HEK293 (cell line): ENCODE measurements at regions not wholly inside any gene's neighbourhood (a gene's known extent, or its start where the extent isn't known, plus 50 kb on each side); places are given as distances from the start of the nearest gene placed in this dataset.

ENCODE experiments used
- CTCF ChIA-PET: fragments of 350-600 bp; formaldehyde crosslinking; extraction: SDS; loops from one replicate; lab custom pipeline; 2021; ENCODE audit warnings: antibody characterized with exemption; lab: Yijun Ruan, JAX
- POLR2A ChIA-PET: fragments of 300-600 bp; formaldehyde crosslinking; extraction: SDS; loops from one replicate; lab custom pipeline; 2020; ENCODE audit warnings: antibody characterized with exemption, inconsistent platforms; lab: Yijun Ruan, JAX
- H3K27ac ChIP-seq: fragments of 200-500 bp; sonication (Bioruptor generic); 2 replicates; pipeline ENCODE4 v1.5.1; 2014; ENCODE audit warnings: low read depth, low read length, control low read depth, inconsistent platforms; ENCODE audit errors: extremely low read depth
- H3K36me3 ChIP-seq, 2 experiments: fragments of 200-500 bp in 1 of 2; sonication (Bioruptor generic) in 1 of 2; 1 replicate in 1 of 2; 2 replicates in 1 of 2; pipeline ENCODE4 v1.5.1; 2014 to 2017; ENCODE audit warnings: inconsistent platforms in 2 of 2, low read length in 2 of 2; ENCODE audit not compliant: control insufficient read depth in 2 of 2, insufficient read depth in 1 of 2
- H3K4me1 ChIP-seq: fragments of 200-500 bp; sonication (Bioruptor generic); 2 replicates; pipeline ENCODE4 v1.5.1; 2014; ENCODE audit warnings: mild to moderate bottlenecking, low read length, inconsistent platforms; ENCODE audit not compliant: control insufficient read depth, insufficient read depth
- H3K4me3 ChIP-seq: 2 replicates; pipeline ENCODE4 v1.5.1; 2011; ENCODE audit warnings: low read depth, mild to moderate bottlenecking, control low read depth, low read length, moderate library complexity
- H3K9me3 ChIP-seq: fragments of 200-500 bp; sonication (Bioruptor generic); 2 replicates; pipeline ENCODE4 v1.5.1; 2014; ENCODE audit warnings: low read depth, low read length, inconsistent platforms; ENCODE audit not compliant: control insufficient read depth, insufficient read depth
- AEBP2 ChIP-seq: fragments of 450-650 bp; formaldehyde crosslinking; IDR thresholded peaks from 2 replicates; pipeline ENCODE4 v1.5.1; 2016; ENCODE audit warnings: missing biosample characterization, missing genetic modification characterization, borderline replicate concordance
- FEZF1 ChIP-seq: fragments of 450-650 bp; formaldehyde crosslinking; IDR thresholded peaks from 2 replicates; pipeline ENCODE4 v1.5.1; 2016; ENCODE audit warnings: missing biosample characterization, missing genetic modification characterization
- GLI4 ChIP-seq: fragments of 450-650 bp; formaldehyde crosslinking; IDR thresholded peaks from 2 replicates; pipeline ENCODE4 v1.5.1; 2016; ENCODE audit warnings: missing biosample characterization, missing genetic modification characterization
- IKZF3 ChIP-seq: fragments of 450-650 bp; IDR thresholded peaks from 2 replicates; pipeline ENCODE4 v1.5.0; 2018; ENCODE audit warnings: missing biosample characterization, mild to moderate bottlenecking, missing genetic modification characterization, moderate library complexity
- INSM2 ChIP-seq: fragments of 450-650 bp; formaldehyde crosslinking; IDR thresholded peaks from 2 replicates; pipeline ENCODE4 v1.5.1; 2016; ENCODE audit warnings: missing biosample characterization, missing genetic modification characterization
- KLF1 ChIP-seq: fragments of 450-650 bp; formaldehyde crosslinking; IDR thresholded peaks from 2 replicates; pipeline ENCODE4 v1.5.1; 2016; ENCODE audit warnings: missing biosample characterization, missing genetic modification characterization
- KLF10 ChIP-seq: fragments of 450-650 bp; IDR thresholded peaks from 2 replicates; pipeline ENCODE4 v1.5.1; 2018; ENCODE audit warnings: missing biosample characterization, mild to moderate bottlenecking, missing genetic modification characterization
- TCF7L2 ChIP-seq: IDR thresholded peaks from 2 replicates; pipeline ENCODE4 v1.6.1; 2011; ENCODE audit warnings: low read depth, mild to moderate bottlenecking, inconsistent platforms, low read length, moderate library complexity, borderline replicate concordance
- TRIM28 ChIP-seq: IDR thresholded peaks from 2 replicates; pipeline ENCODE4 v1.6.1; 2011; ENCODE audit warnings: low read length, control low read depth, borderline replicate concordance
- ZBTB17 ChIP-seq: fragments of 450-650 bp; formaldehyde crosslinking; IDR thresholded peaks from 2 replicates; pipeline ENCODE4 v1.5.1; 2016; ENCODE audit warnings: missing biosample characterization, missing genetic modification characterization
- ZBTB21 ChIP-seq: fragments of 450-650 bp; formaldehyde crosslinking; IDR thresholded peaks from 2 replicates; pipeline ENCODE4 v1.5.1; 2017; ENCODE audit warnings: missing biosample characterization, missing genetic modification characterization
- ZBTB8A ChIP-seq: fragments of 450-650 bp; formaldehyde crosslinking; IDR thresholded peaks from 2 replicates; pipeline ENCODE4 v1.5.1; 2016; ENCODE audit warnings: missing biosample characterization, missing genetic modification characterization
- ZFP37 ChIP-seq: fragments of 450-650 bp; formaldehyde crosslinking; IDR thresholded peaks from 2 replicates; pipeline ENCODE4 v1.5.1; 2016; ENCODE audit warnings: missing biosample characterization, missing genetic modification characterization
- ZFP41 ChIP-seq: fragments of 450-650 bp; formaldehyde crosslinking; IDR thresholded peaks from 2 replicates; pipeline ENCODE4 v1.5.1; 2016; ENCODE audit warnings: missing biosample characterization, missing genetic modification characterization, borderline replicate concordance
- ZNF112 ChIP-seq: fragments of 450-650 bp; formaldehyde crosslinking; IDR thresholded peaks from 2 replicates; pipeline ENCODE4 v1.5.0; 2017; ENCODE audit warnings: missing biosample characterization, missing genetic modification characterization
- ZNF146 ChIP-seq: fragments of 450-650 bp; formaldehyde crosslinking; IDR thresholded peaks from 2 replicates; pipeline ENCODE4 v1.5.1; 2016; ENCODE audit warnings: missing biosample characterization, missing genetic modification characterization
- ZNF148 ChIP-seq: fragments of 450-650 bp; formaldehyde crosslinking; IDR thresholded peaks from 2 replicates; pipeline ENCODE4 v1.5.0; 2017; ENCODE audit warnings: missing biosample characterization, missing genetic modification characterization, borderline replicate concordance
- ZNF155 ChIP-seq: fragments of 450-650 bp; formaldehyde crosslinking; IDR thresholded peaks from 2 replicates; pipeline ENCODE4 v1.5.1; 2016; ENCODE audit warnings: missing biosample characterization, missing genetic modification characterization
- ZNF184 ChIP-seq: fragments of 450-650 bp; IDR thresholded peaks from 2 replicates; pipeline ENCODE4 v1.5.1; 2018; ENCODE audit warnings: missing biosample characterization, mild to moderate bottlenecking, missing genetic modification characterization
- ZNF202 ChIP-seq: fragments of 450-650 bp; formaldehyde crosslinking; IDR thresholded peaks from 2 replicates; pipeline ENCODE4 v1.5.1; 2016; ENCODE audit warnings: missing biosample characterization, missing genetic modification characterization, borderline replicate concordance
- ZNF221 ChIP-seq: fragments of 450-650 bp; formaldehyde crosslinking; IDR thresholded peaks from 2 replicates; pipeline ENCODE4 v1.5.1; 2017; ENCODE audit warnings: missing biosample characterization, missing genetic modification characterization, borderline replicate concordance
- ZNF223 ChIP-seq: fragments of 450-650 bp; formaldehyde crosslinking; IDR thresholded peaks from 2 replicates; pipeline ENCODE4 v1.5.1; 2016; ENCODE audit warnings: missing biosample characterization, missing genetic modification characterization
- ZNF24 ChIP-seq: fragments of 450-650 bp; formaldehyde crosslinking; IDR thresholded peaks from 2 replicates; pipeline ENCODE4 v1.5.1; 2016; ENCODE audit warnings: missing biosample characterization, missing genetic modification characterization
- ZNF324 ChIP-seq: fragments of 450-650 bp; formaldehyde crosslinking; IDR thresholded peaks from 2 replicates; pipeline ENCODE4 v1.5.1; 2016; ENCODE audit warnings: missing biosample characterization, missing genetic modification characterization
- ZNF426 ChIP-seq: fragments of 450-650 bp; formaldehyde crosslinking; IDR thresholded peaks from 2 replicates; pipeline ENCODE4 v1.5.1; 2017; ENCODE audit warnings: missing biosample characterization, missing genetic modification characterization, mild to moderate bottlenecking, inconsistent platforms, moderate library complexity
- ZNF488 ChIP-seq: fragments of 450-650 bp; formaldehyde crosslinking; IDR thresholded peaks from 2 replicates; pipeline ENCODE4 v1.5.1; 2016; ENCODE audit warnings: missing biosample characterization, missing genetic modification characterization
- ZNF514 ChIP-seq: fragments of 450-650 bp; formaldehyde crosslinking; IDR thresholded peaks from 2 replicates; pipeline ENCODE4 v1.5.1; 2016; ENCODE audit warnings: missing biosample characterization, missing genetic modification characterization
- ZNF558 ChIP-seq: fragments of 450-650 bp; formaldehyde crosslinking; IDR thresholded peaks from 2 replicates; pipeline ENCODE4 v1.5.1; 2016; ENCODE audit warnings: missing biosample characterization, missing genetic modification characterization
- ZNF639 ChIP-seq: fragments of 450-650 bp; formaldehyde crosslinking; IDR thresholded peaks from 2 replicates; pipeline ENCODE4 v1.5.1; 2016; ENCODE audit warnings: missing biosample characterization, missing genetic modification characterization
- ZNF660 ChIP-seq: fragments of 450-650 bp; IDR thresholded peaks from 2 replicates; pipeline ENCODE4 v1.5.1; 2018; ENCODE audit warnings: missing biosample characterization, mild to moderate bottlenecking, missing genetic modification characterization
- ZNF76 ChIP-seq: fragments of 450-650 bp; formaldehyde crosslinking; IDR thresholded peaks from 2 replicates; pipeline ENCODE4; 2016; ENCODE audit warnings: low read depth, missing biosample characterization, missing genetic modification characterization, borderline replicate concordance
- ZNF785 ChIP-seq: fragments of 450-650 bp; formaldehyde crosslinking; IDR thresholded peaks from 2 replicates; pipeline ENCODE4 v1.5.1; 2016; ENCODE audit warnings: missing biosample characterization, missing genetic modification characterization

GRCh38 chr1:55926906-55927471 lies 652.4 kb downstream of the PLPP3 start:
- CTCF ChIA-PET, result no interaction called here
- POLR2A ChIA-PET, result no interaction called here
- Histone ChIP-seq H3K4me1 (no peaks in the 10 kb centered on the region), H3K27ac (no peak overlapping the region), H3K9me3 (no peaks in the 10 kb centered on the region), H3K4me3 (no peak overlapping the region)
- TF ChIP-seq ZNF660 (tag by site-specific recombination), result no peak
- no peak for TF ChIP-seq ZNF558 (tag by site-specific recombination)
- TF ChIP-seq ZNF221, result no peak
- TF ChIP-seq ZNF155 (tag by site-specific recombination), result no peak
- TF ChIP-seq ZNF112 (tag by site-specific recombination), result no peak
- TF ChIP-seq ZNF639 (tag by site-specific recombination), result no peak
- TF ChIP-seq ZBTB17 (tag by site-specific recombination), result no peak
- no peak for TF ChIP-seq ZNF24
- TF ChIP-seq ZNF426, result no peak
- TF ChIP-seq ZNF785 (tag by site-specific recombination), result no peak
- TF ChIP-seq ZNF148, result no peak
- no peak for TF ChIP-seq ZNF76 (tag by site-specific recombination)
- TF ChIP-seq TCF7L2, result no peak
- TF ChIP-seq ZNF202 (tag by site-specific recombination), result no peak
- TF ChIP-seq ZFP41 (tag by site-specific recombination), result no peak
- no peak for TF ChIP-seq KLF1 (tag by site-specific recombination)
- no peak for TF ChIP-seq IKZF3
- TF ChIP-seq ZNF514, result no peak
- TF ChIP-seq, all 188 proteins: peak for 0
- H3K36me3 ChIP-seq, result no peaks in the 10 kb centered on the region

- Histone ChIP-seq H3K27ac (no peak overlapping the region), H3K36me3 (no peaks in the 10 kb centered on the region), H3K4me3 (no peak overlapping the region), H3K9me3 (no peaks in the 10 kb centered on the region), H3K4me1 (no peaks in the 10 kb centered on the region)
- ChIA-PET CTCF (no interaction called here), POLR2A (no interaction called here)
- TF ChIP-seq ZNF324 (tag by site-specific recombination), result no peak
- TF ChIP-seq ZNF488 (tag by site-specific recombination), result no peak
- TF ChIP-seq TRIM28, result no peak
- no peak for TF ChIP-seq AEBP2 (tag by site-specific recombination)
- TF ChIP-seq ZNF184, result no peak
- no peak for TF ChIP-seq ZBTB8A (tag by site-specific recombination)
- TF ChIP-seq ZBTB21 (tag by site-specific recombination), result no peak
- no peak for TF ChIP-seq GLI4
- no peak for TF ChIP-seq ZFP37
- no peak for TF ChIP-seq ZNF223
- no peak for TF ChIP-seq KLF10
- no peak for TF ChIP-seq INSM2
- no peak for TF ChIP-seq FEZF1
- no peak for TF ChIP-seq ZNF146
Measured at GRCh38 chr1:55916907-55917306, 662.5 kb downstream of the PLPP3 start.
